Omental fat pad (tissue), 3 donors: ENCODE measurements at regions not wholly inside any gene's neighbourhood (a gene's known extent, or its start where the extent isn't known, plus 50 kb on each side); places are given as distances from the start of the nearest gene placed in this dataset.
"Not testable (repeated sequence)": the region's sequence is repeated elsewhere in the genome, so short reads cannot be mapped to it uniquely, and the experiment has no call there.

Experiments
- ATAC-seq: fragments of 150-250 bp; one replicate; pipeline ENCODE4 v1.9.1; 2016; ENCODE audit warnings: mild to moderate bottlenecking, moderate library complexity; ENCODE audit not compliant: low FRiP score
- DNase-seq: peaks from one replicate; pipeline ENCODE4 v3.0.0-alpha.2; 2019; ENCODE audit warnings: low spot score
- CTCF ChIP-seq, 3 donors: fragments of 450-650 bp; IDR thresholded peaks; one replicate each; pipeline ENCODE4 v1.5.1; 2016 to 2017; ENCODE audit warnings: antibody characterized with exemption in 3 of 3, mild to moderate bottlenecking in 3 of 3, moderate library complexity in 2 of 3

GRCh38 chr12:23141335-23141734 lies 516.4 kb downstream of the ETNK1 start:
- DNase-seq (no peak), ATAC-seq (no peak)
- TF ChIP-seq CTCF (IDR thresholded peaks at IDR 0.05): no peak

GRCh38 chr12:23146070-23146469 lies 521.1 kb downstream of the ETNK1 start:
- DNase-seq, ATAC-seq: not testable (repeated sequence)

- no peak for TF ChIP-seq CTCF (IDR thresholded peaks at IDR 0.05)
- DNase-seq (no peak), ATAC-seq (no peak)
Observed at GRCh38 chr12:23168459-23168858, 543.5 kb downstream of the ETNK1 start.

- no peak for TF ChIP-seq CTCF (IDR thresholded peaks at IDR 0.05)
- ATAC-seq (no peak), DNase-seq (no peak)
Observed at GRCh38 chr12:23169012-23169695, 544.2 kb downstream of the ETNK1 start.

- no peak for TF ChIP-seq CTCF (IDR thresholded peaks at IDR 0.05)
- DNase-seq: no peak
- ATAC-seq: no peak
Observed at GRCh38 chr12:23169696-23170013, 544.7 kb downstream of the ETNK1 start.

- DNase-seq (no peak), ATAC-seq (no peak)
- no peak for TF ChIP-seq CTCF (IDR thresholded peaks at IDR 0.05)
Observed at GRCh38 chr12:23174917-23175316, 549.9 kb downstream of the ETNK1 start.

- TF ChIP-seq CTCF (IDR thresholded peaks at IDR 0.05): no peak
- ATAC-seq: no peak
- DNase-seq: no peak
Observed at GRCh38 chr12:23185346-23185745, 560.4 kb downstream of the ETNK1 start.

- no peak for TF ChIP-seq CTCF (IDR thresholded peaks at IDR 0.05)
- DNase-seq (no peak), ATAC-seq (no peak)
Observed at GRCh38 chr12:23186950-23187349, 562.0 kb downstream of the ETNK1 start.
